Stimulated activated CD4-positive, alpha-beta T cell treated with anti-CD3 and anti-CD28 coated beads, Interleukin-2, amount 100 ng/mL, for 24 hours (primary cell): ENCODE measurements at regions not wholly inside any gene's neighbourhood (a gene's known extent, or its start where the extent isn't known, plus 50 kb on each side); places are given as distances from the start of the nearest gene placed in this dataset.
"Not testable (repeated sequence)": the region's sequence is repeated elsewhere in the genome, so short reads cannot be mapped to it uniquely, and the experiment has no call there.

Experiments
- DNase-seq, 2 donors: peaks; one replicate each; pipeline ENCODE4 v3.0.0-alpha.2; 2020

- no peak for DNase-seq
These were observed 121.2 kb upstream of the LNX1 start for GRCh38 chr4:53712408-53713020.

GRCh38 chr4:53711926-53712325, 120.6 kb upstream of the LNX1 start:
- DNase-seq, result no peak

GRCh38 chr4:53709693-53710092, 118.4 kb upstream of the LNX1 start:
- DNase-seq, result no peak

GRCh38 chr4:53707491-53707890, 116.2 kb upstream of the LNX1 start:
- DNase-seq, result no peak

- no peak for DNase-seq
These were observed 115.2 kb upstream of the LNX1 start for GRCh38 chr4:53706422-53707032.

GRCh38 chr4:53705972-53706371, 114.7 kb upstream of the LNX1 start:
- DNase-seq, result no peak

- DNase-seq, result no peak
These were observed 114.0 kb upstream of the LNX1 start for GRCh38 chr4:53705151-53705764.

GRCh38 chr4:53704329-53704728, 113.0 kb upstream of the LNX1 start:
- DNase-seq, result no peak

GRCh38 chr4:53703267-53703655, 112.0 kb upstream of the LNX1 start:
- no peak for DNase-seq

GRCh38 chr4:53702334-53703266, 111.3 kb upstream of the LNX1 start:
- no peak for DNase-seq

GRCh38 chr4:53701260-53701659, 110.0 kb upstream of the LNX1 start:
- DNase-seq, result not testable (repeated sequence)

- not testable (repeated sequence) for DNase-seq
These were observed 108.0 kb upstream of the LNX1 start for GRCh38 chr4:53699310-53699709.

- no peak for DNase-seq
These were observed 105.9 kb upstream of the LNX1 start for GRCh38 chr4:53697016-53697685.

GRCh38 chr4:53695540-53696463, 104.5 kb upstream of the LNX1 start:
- no peak for DNase-seq

GRCh38 chr4:53694666-53695065, 103.4 kb upstream of the LNX1 start:
- no peak for DNase-seq

GRCh38 chr4:53693909-53694308, 102.6 kb upstream of the LNX1 start:
- no peak for DNase-seq

GRCh38 chr4:53693408-53693807, 102.1 kb upstream of the LNX1 start:
- no peak for DNase-seq

- peak in 1 of 2 donors; percentile 41 for DNase-seq
These were observed 97.0 kb upstream of the LNX1 start for GRCh38 chr4:53688186-53688790.

GRCh38 chr4:53686521-53686920, 95.2 kb upstream of the LNX1 start:
- no peak for DNase-seq

GRCh38 chr4:53684136-53685130, 93.1 kb upstream of the LNX1 start:
- DNase-seq, result no peak
